IPS DF 6.9 (cell line): ENCODE measurements at regions not wholly inside any gene's neighbourhood (a gene's known extent, or its start where the extent isn't known, plus 50 kb on each side); places are given as distances from the start of the nearest gene placed in this dataset.

Experiments
- DNase-seq: peaks from one replicate; pipeline ENCODE4 v3.0.0-alpha.2; 2013; ENCODE audit warnings: low read depth, low spot score
- H3K27ac ChIP-seq: one replicate; pipeline ENCODE4 v1.5.1; 2013; ENCODE audit warnings: low read length, control low read depth
- H3K27me3 ChIP-seq: 2 replicates; pipeline ENCODE4 v1.6.1; 2013; ENCODE audit warnings: mild to moderate bottlenecking, low read length; ENCODE audit not compliant: control insufficient read depth, insufficient read depth
- H3K36me3 ChIP-seq: 2 replicates; pipeline ENCODE4 v1.6.1; 2013; ENCODE audit warnings: low read length; ENCODE audit not compliant: control insufficient read depth, insufficient read depth
- H3K4me1 ChIP-seq: 2 replicates; pipeline ENCODE4 v1.6.1; 2013; ENCODE audit warnings: low read length; ENCODE audit not compliant: control insufficient read depth, insufficient read depth
- H3K4me3 ChIP-seq: 2 replicates; pipeline ENCODE4 v1.5.1; 2013; ENCODE audit warnings: mild to moderate bottlenecking, low read length
- H3K9me3 ChIP-seq: 2 replicates; pipeline ENCODE4 v1.6.1; 2013; ENCODE audit warnings: low read length, inconsistent platforms; ENCODE audit not compliant: control insufficient read depth, insufficient read depth
- WGBS: extraction: QIAGEN DNeasy Blood & Tissue Kit; methylation state at CpG from one replicate; pipeline ENCODE4 v1.1.7; 2013; ENCODE audit warnings: mixed read lengths, missing lambda C conversion rate; ENCODE audit not compliant: insufficient read length, insufficient coverage; 5-methylcytosine and 5-hydroxymethylcytosine counted together

- DNase-seq: no peak
- Histone ChIP-seq H3K27me3 (no peaks in the 10 kb centered on the region), H3K4me3 (no peak overlapping the region), H3K36me3 (no peaks in the 10 kb centered on the region), H3K9me3 (no peaks in the 10 kb centered on the region), H3K27ac (no peak overlapping the region), H3K4me1 (no peaks in the 10 kb centered on the region)
- WGBS: no CpG with 5 or more reads among the region's 9 CpGs
Observed at GRCh38 chr11:122451911-122452310, 203.6 kb upstream of the UBASH3B start.

DNA sequence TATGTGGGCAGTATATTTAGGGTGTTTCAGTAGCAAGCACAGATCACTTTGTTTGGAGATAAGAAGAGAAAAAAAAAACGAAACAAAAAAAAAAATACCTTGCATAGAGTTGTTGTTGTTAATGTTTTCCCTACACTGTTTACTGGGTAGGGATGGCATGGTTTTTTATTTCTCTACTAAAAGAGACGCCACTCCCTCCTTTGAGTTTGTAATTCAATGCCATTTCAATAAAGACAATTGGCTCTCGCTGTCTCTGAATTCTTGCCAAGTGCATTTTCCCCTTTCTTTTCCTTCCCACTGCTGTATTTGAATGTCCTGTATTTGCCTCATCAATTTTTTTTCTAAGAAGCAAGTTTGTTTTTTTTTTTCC lies 213.9 kb upstream of the UBASH3B start:
- peaks cover 8% of the 10 kb centered on the region; the same call in 1 of the 2 replicates for H3K4me1 ChIP-seq
- no peaks in the 10 kb centered on the region for H3K36me3 ChIP-seq
- no peak for DNase-seq
- no peaks in the 10 kb centered on the region for H3K27me3 ChIP-seq
- no peak overlapping the region; the same call in 1 of the 2 replicates for H3K4me3 ChIP-seq
- no peak overlapping the region for H3K27ac ChIP-seq
- no peaks in the 10 kb centered on the region for H3K9me3 ChIP-seq
- WGBS: no CpG with 5 or more reads among the region's 3 CpGs

- WGBS: no CpG with 5 or more reads among the region's 28 CpGs
- Histone ChIP-seq H3K4me1 (peaks cover 8% of the 10 kb centered on the region; the same call in 1 of the 2 replicates), H3K27ac (no peak overlapping the region), H3K27me3 (no peaks in the 10 kb centered on the region), H3K9me3 (no peaks in the 10 kb centered on the region), H3K4me3 (no peak overlapping the region; the same call in 1 of the 2 replicates), H3K36me3 (no peaks in the 10 kb centered on the region)
- DNase-seq: peak; percentile 33
Observed at GRCh38 chr11:122440811-122441665, 214.5 kb upstream of the UBASH3B start.

- Histone ChIP-seq H3K4me3 (peak overlapping the region; percentile 0; the same call in 1 of the 2 replicates), H3K4me1 (peaks cover 8% of the 10 kb centered on the region; the same call in 1 of the 2 replicates), H3K27me3 (no peaks in the 10 kb centered on the region), H3K9me3 (no peaks in the 10 kb centered on the region), H3K27ac (no peak overlapping the region), H3K36me3 (no peaks in the 10 kb centered on the region)
- no CpG with 5 or more reads among the region's 29 CpGs for WGBS
- DNase-seq: peak; percentile 43
Observed at GRCh38 chr11:122439866-122440810, 215.4 kb upstream of the UBASH3B start.

- peaks cover 4% of the 10 kb centered on the region; the same call in 1 of the 2 replicates for H3K4me1 ChIP-seq
- H3K36me3 ChIP-seq: no peaks in the 10 kb centered on the region
- H3K27ac ChIP-seq: no peak overlapping the region
- H3K4me3 ChIP-seq: no peak overlapping the region
- no CpG with 5 or more reads among the region's 3 CpGs for WGBS
- H3K27me3 ChIP-seq: no peaks in the 10 kb centered on the region
- no peak for DNase-seq
- H3K9me3 ChIP-seq: no peaks in the 10 kb centered on the region
Observed at GRCh38 chr11:122436188-122436555, 219.3 kb upstream of the UBASH3B start.

GRCh38 chr11:122435540-122436187 lies 219.9 kb upstream of the UBASH3B start:
- peaks cover 4% of the 10 kb centered on the region; the same call in 1 of the 2 replicates for H3K4me1 ChIP-seq
- no peaks in the 10 kb centered on the region for H3K27me3 ChIP-seq
- H3K36me3 ChIP-seq: no peaks in the 10 kb centered on the region
- DNase-seq: no peak
- no CpG with 5 or more reads among the region's 7 CpGs for WGBS
- H3K27ac ChIP-seq: no peak overlapping the region
- no peaks in the 10 kb centered on the region for H3K9me3 ChIP-seq
- no peak overlapping the region for H3K4me3 ChIP-seq

- H3K27ac ChIP-seq: no peak overlapping the region
- no peak overlapping the region for H3K4me3 ChIP-seq
- peaks cover 2% of the 10 kb centered on the region; the same call in 1 of the 2 replicates for H3K4me1 ChIP-seq
- H3K27me3 ChIP-seq: no peaks in the 10 kb centered on the region
- no peak for DNase-seq
- WGBS: no CpG with 5 or more reads among the region's 1 CpG
- H3K36me3 ChIP-seq: no peaks in the 10 kb centered on the region
- H3K9me3 ChIP-seq: no peaks in the 10 kb centered on the region
Observed at GRCh38 chr11:122434786-122435185, 220.7 kb upstream of the UBASH3B start.

- H3K27ac ChIP-seq: no peak overlapping the region
- no peaks in the 10 kb centered on the region for H3K36me3 ChIP-seq
- DNase-seq: no peak
- no peaks in the 10 kb centered on the region for H3K27me3 ChIP-seq
- H3K4me3 ChIP-seq: no peak overlapping the region
- WGBS: no CpG with 5 or more reads among the region's 4 CpGs
- no peaks in the 10 kb centered on the region; the same call in 1 of the 2 replicates for H3K4me1 ChIP-seq
- no peaks in the 10 kb centered on the region for H3K9me3 ChIP-seq
Observed at GRCh38 chr11:122430490-122430889, 225.0 kb upstream of the UBASH3B start.

DNA sequence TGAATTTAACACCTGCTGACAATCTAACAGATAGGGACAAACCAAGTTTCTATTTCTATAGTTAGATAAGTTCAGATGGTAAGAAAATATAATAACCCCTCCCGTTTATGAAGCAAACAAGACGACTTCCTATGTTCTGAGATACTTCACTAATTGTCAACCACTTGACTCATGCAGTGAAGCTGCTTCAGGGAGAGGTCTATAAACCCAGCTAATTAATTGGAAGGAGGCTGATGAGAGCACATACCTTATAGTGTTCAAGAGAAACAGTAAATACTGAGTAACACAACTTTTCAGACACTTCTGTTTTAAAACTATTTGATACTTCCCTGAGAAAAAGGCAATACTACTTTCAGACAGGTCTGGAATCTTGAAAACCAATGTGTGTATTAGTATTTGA lies 229.4 kb upstream of the UBASH3B start:
- Histone ChIP-seq H3K4me3 (no peak overlapping the region), H3K27me3 (no peaks in the 10 kb centered on the region), H3K36me3 (no peaks in the 10 kb centered on the region), H3K27ac (no peak overlapping the region), H3K4me1 (no peaks in the 10 kb centered on the region), H3K9me3 (no peaks in the 10 kb centered on the region)
- no peak for DNase-seq
- WGBS: no CpG with 5 or more reads among the region's 2 CpGs

DNA sequence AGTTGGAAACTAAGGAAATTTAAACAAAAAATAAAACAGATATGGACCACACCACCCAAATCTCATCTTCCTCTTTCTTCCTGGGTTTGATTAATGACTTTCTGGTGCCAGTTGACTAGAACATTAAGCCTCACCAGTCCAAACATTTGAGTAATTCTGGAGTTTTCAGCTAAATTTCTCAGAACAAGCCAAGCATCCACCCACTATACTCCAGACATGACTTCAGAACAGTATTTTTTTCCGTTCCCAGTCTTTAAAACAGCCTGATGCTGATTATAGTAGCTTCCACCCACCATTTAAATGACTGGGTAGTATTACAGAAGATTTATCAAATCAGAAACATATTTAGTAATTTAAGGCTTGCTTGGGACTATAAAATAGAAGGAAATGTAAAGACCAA lies 230.9 kb upstream of the UBASH3B start:
- H3K36me3 ChIP-seq: no peaks in the 10 kb centered on the region
- DNase-seq: no peak
- H3K27ac ChIP-seq: no peak overlapping the region
- WGBS: no CpG with 5 or more reads among the region's 1 CpG
- H3K27me3 ChIP-seq: no peaks in the 10 kb centered on the region
- no peaks in the 10 kb centered on the region for H3K9me3 ChIP-seq
- no peaks in the 10 kb centered on the region for H3K4me1 ChIP-seq
- H3K4me3 ChIP-seq: no peak overlapping the region
